Right atrium auricular region (tissue), 2 donors: ENCODE measurements at regions not wholly inside any gene's neighbourhood (a gene's known extent, or its start where the extent isn't known, plus 50 kb on each side); places are given as distances from the start of the nearest gene placed in this dataset.

ENCODE experiments used
- DNase-seq: peaks from one replicate; pipeline ENCODE4 v3.0.0-alpha.2; 2019; ENCODE audit warnings: low spot score
- H3K27ac ChIP-seq, 2 donors: fragments of 200-600 bp; sonication (generic); 1 replicate in 1 of 2; 2 replicates in 1 of 2; pipeline ENCODE4 v1.5.1; 2016 to 2019
- H3K27me3 ChIP-seq, 2 donors: fragments of 200-600 bp; sonication (generic); one replicate each; pipeline versions ENCODE4 v1.5.1 to v1.6.0; 2017 to 2019
- H3K36me3 ChIP-seq: fragments of 200-600 bp; sonication (generic); one replicate; pipeline ENCODE4 v1.5.1; 2016
- H3K4me1 ChIP-seq, 2 donors: fragments of 200-600 bp; sonication (generic); one replicate each; pipeline versions ENCODE4 v1.5.1 to v1.6.0; 2017 to 2019
- H3K4me3 ChIP-seq, 2 donors: fragments of 200-600 bp; sonication (generic); 1 replicate in 1 of 2; 2 replicates in 1 of 2; pipeline ENCODE4 v1.5.1; 2017 to 2019; ENCODE audit warnings: mild to moderate bottlenecking in 1 of 2, moderate library complexity in 1 of 2
- H3K9me3 ChIP-seq, 2 donors: fragments of 200-600 bp; sonication (generic); one replicate each; pipeline ENCODE4 v1.5.1; 2019
- TF ChIP-seq, protein P1 (sequence below), 2 donors: fragments of 200-600 bp; sonication (generic); IDR thresholded peaks; one replicate each; pipeline ENCODE4 v1.5.1; 2019; ENCODE audit warnings: antibody characterized with exemption in 2 of 2

DNA sequence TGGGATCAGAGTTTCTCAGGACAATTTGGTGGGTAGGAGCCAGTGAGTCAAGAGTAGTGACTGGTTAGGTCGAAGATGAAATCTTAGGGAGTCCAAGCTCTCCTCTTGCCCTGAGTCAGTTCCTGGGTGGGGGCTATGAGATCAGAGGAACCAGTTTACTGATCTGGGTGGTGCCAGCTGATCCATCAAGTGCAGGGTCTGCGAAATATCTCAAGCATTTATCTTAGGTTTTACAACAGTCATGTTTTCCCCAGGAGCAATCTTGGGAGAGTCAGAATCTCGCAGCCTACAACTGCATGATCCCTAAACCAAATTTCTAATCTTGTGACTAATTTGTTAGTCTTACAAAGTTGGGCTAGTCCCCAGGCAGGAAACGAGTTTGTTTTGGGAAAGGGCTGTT, 1833.2 kb upstream of the PCDH7 start:
- Histone ChIP-seq H3K27ac (no peak overlapping the region), H3K36me3 (no peaks in the 10 kb centered on the region), H3K4me1 (no peaks in the 10 kb centered on the region), H3K27me3 (no peaks in the 10 kb centered on the region), H3K4me3 (no peak overlapping the region), H3K9me3 (no peaks in the 10 kb centered on the region)
- DNase-seq: no peak
- TF ChIP-seq, protein P1, sequence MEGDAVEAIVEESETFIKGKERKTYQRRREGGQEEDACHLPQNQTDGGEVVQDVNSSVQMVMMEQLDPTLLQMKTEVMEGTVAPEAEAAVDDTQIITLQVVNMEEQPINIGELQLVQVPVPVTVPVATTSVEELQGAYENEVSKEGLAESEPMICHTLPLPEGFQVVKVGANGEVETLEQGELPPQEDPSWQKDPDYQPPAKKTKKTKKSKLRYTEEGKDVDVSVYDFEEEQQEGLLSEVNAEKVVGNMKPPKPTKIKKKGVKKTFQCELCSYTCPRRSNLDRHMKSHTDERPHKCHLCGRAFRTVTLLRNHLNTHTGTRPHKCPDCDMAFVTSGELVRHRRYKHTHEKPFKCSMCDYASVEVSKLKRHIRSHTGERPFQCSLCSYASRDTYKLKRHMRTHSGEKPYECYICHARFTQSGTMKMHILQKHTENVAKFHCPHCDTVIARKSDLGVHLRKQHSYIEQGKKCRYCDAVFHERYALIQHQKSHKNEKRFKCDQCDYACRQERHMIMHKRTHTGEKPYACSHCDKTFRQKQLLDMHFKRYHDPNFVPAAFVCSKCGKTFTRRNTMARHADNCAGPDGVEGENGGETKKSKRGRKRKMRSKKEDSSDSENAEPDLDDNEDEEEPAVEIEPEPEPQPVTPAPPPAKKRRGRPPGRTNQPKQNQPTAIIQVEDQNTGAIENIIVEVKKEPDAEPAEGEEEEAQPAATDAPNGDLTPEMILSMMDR (IDR thresholded peaks at IDR 0.05): no peak

DNA sequence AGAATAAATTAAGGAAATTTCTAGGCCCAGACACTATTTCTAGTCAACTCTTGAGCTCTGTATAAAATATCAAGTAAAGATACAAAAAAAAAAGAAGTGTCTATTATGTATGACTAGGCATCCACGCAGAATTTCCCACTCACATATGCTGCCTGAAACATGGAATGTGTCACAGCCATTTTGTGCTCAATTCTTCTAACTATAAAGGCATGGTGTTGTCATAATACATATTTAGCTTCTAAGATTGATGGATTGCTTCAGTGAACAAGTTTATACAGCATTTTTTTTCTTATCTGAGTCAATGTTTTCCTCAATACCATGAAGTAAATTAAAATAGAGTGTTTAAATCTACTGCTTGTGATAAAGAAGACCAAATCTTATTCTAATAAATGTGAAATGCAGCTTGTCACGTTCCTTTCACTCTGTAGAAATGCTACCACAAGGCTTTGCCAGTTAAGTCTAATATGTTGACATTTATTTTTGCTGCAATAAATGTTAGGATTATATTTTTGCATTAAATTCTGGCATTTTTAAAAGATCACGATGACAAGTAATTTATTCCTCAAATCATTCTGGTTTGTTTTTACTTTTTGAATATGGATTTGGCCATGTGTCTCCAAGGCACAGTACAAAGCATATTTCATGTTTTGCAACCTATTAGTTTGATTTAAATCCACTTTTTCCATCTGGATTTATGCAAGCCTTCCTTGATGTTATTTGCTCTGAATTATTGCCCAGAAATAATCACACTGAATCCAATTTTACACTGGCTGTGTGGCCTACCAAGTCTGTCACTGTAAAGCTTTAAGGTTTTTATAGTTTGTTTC, 1829.0 kb upstream of the PCDH7 start:
- no peak for DNase-seq
- Histone ChIP-seq H3K4me1 (no peaks in the 10 kb centered on the region), H3K36me3 (no peaks in the 10 kb centered on the region), H3K27me3 (no peaks in the 10 kb centered on the region), H3K27ac (no peak overlapping the region), H3K9me3 (no peaks in the 10 kb centered on the region), H3K4me3 (no peak overlapping the region)
- TF ChIP-seq, protein P1 (IDR thresholded peaks at IDR 0.05): no peak

GRCh38 chr4:28913466-28913865, 1806.7 kb upstream of the PCDH7 start:
- TF ChIP-seq, protein P1 (IDR thresholded peaks at IDR 0.05): no peak
- no peak overlapping the region for H3K4me3 ChIP-seq

DNA sequence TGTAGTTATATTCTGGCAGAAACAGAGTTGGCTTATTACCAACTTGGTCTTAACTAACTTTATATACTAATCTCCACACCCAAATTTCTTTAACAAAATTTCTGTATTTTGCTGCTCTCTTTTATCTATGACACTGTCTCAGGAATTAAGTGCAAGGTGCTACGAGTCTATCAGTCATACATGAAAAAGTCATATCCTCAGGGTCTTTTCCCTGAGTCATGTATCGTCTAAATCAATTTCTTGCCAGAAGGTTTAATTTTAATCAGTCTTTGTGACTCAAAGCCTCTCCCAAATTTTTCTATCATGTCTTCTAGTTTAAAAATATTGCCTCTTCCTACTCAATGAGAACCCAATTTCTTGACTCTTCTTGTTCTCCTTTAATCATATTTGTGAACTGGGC, 1803.6 kb upstream of the PCDH7 start:
- Histone ChIP-seq H3K9me3 (no peaks in the 10 kb centered on the region), H3K27me3 (no peaks in the 10 kb centered on the region), H3K4me3 (no peak overlapping the region), H3K27ac (no peak overlapping the region), H3K4me1 (no peaks in the 10 kb centered on the region), H3K36me3 (no peaks in the 10 kb centered on the region)
- no peak for DNase-seq
- TF ChIP-seq, protein P1 (IDR thresholded peaks at IDR 0.05): no peak

More at GRCh38 chr4:28913466-28913865, 1806.7 kb upstream of the PCDH7 start:
- no peaks in the 10 kb centered on the region for H3K9me3 ChIP-seq
- no peaks in the 10 kb centered on the region for H3K36me3 ChIP-seq
- no peaks in the 10 kb centered on the region for H3K4me1 ChIP-seq
- H3K27me3 ChIP-seq: no peaks in the 10 kb centered on the region
- DNase-seq: no peak
- no peak overlapping the region for H3K27ac ChIP-seq

DNA sequence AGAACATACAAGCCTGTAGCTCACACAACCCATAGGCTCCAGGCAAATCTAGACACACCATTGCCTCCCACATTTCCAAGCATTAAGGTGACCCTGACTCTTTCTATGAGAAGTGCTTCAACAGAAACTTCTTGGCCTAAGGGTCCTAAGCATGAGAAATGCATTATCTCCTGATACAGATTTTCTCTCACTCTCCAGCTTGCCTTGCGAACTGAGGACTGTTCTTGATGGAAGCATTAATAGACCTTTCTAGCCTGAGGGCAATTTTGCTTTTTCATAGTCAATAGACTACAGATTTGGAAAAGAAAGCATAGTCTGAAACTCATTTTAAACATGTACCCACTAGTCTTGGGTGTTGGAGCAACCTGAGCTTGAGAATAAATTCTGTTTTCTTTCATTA, 1801.3 kb upstream of the PCDH7 start:
- TF ChIP-seq, protein P1 (IDR thresholded peaks at IDR 0.05): no peak
- Histone ChIP-seq H3K27ac (no peak overlapping the region), H3K4me3 (no peak overlapping the region), H3K9me3 (no peaks in the 10 kb centered on the region), H3K36me3 (no peaks in the 10 kb centered on the region), H3K27me3 (no peaks in the 10 kb centered on the region), H3K4me1 (no peaks in the 10 kb centered on the region)
- no peak for DNase-seq

DNA sequence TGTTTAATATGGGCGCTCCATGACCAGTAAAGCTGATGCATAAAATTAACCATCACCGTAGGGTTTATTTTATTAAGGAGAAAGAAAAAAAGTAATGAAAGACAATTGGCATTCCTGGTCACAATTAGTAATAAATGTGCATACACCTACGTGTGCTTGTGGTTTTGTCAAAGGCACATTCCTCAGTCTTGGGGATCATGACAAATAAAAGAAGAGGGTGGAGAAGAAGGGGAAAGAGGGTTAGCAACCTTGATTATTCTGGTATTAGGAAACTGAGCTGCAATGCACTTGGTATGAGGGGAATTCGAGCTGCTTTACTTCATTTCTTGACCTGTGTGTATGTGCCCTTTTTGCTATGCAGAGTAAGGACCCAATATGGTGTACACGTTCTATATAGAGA, 1798.3 kb upstream of the PCDH7 start:
- H3K27ac ChIP-seq: no peak overlapping the region
- H3K4me3 ChIP-seq: no peak overlapping the region
- no peak for DNase-seq
- TF ChIP-seq, protein P1 (IDR thresholded peaks at IDR 0.05): no peak
- no peaks in the 10 kb centered on the region for H3K9me3 ChIP-seq
- no peaks in the 10 kb centered on the region for H3K36me3 ChIP-seq
- H3K27me3 ChIP-seq: no peaks in the 10 kb centered on the region
- H3K4me1 ChIP-seq: no peaks in the 10 kb centered on the region
